Parathyroid adenoma (tissue), 2 donors: ENCODE measurements at regions not wholly inside any gene's neighbourhood (a gene's known extent, or its start where the extent isn't known, plus 50 kb on each side); places are given as distances from the start of the nearest gene placed in this dataset.

Experiments
- H2AFZ ChIP-seq: fragments of 300-600 bp; sonication (generic); one replicate; pipeline ENCODE4 v1.7.0; 2017; ENCODE audit warnings: antibody characterized with exemption, mild to moderate bottlenecking
- H3K27ac ChIP-seq: fragments of 300-600 bp; sonication (generic); one replicate; pipeline ENCODE4 v1.7.0; 2017
- H3K27me3 ChIP-seq: fragments of 300-600 bp; sonication (generic); one replicate; pipeline ENCODE4 v1.7.0; 2017; ENCODE audit warnings: low read length; ENCODE audit not compliant: control insufficient read depth, insufficient read depth
- H3K36me3 ChIP-seq: fragments of 300-600 bp; sonication (generic); one replicate; pipeline ENCODE4 v1.7.0; 2017; ENCODE audit warnings: low read length; ENCODE audit not compliant: control insufficient read depth, insufficient read depth
- H3K4me1 ChIP-seq: fragments of 300-600 bp; sonication (generic); one replicate; pipeline ENCODE4 v1.7.0; 2017; ENCODE audit warnings: control low read depth
- H3K4me2 ChIP-seq: fragments of 300-600 bp; sonication (generic); one replicate; pipeline ENCODE4 v1.7.0; 2017; ENCODE audit warnings: low read length
- H3K4me3 ChIP-seq: fragments of 300-600 bp; sonication (generic); one replicate; pipeline ENCODE4 v1.7.0; 2017; ENCODE audit warnings: low read depth, low read length
- H3K79me2 ChIP-seq: fragments of 300-600 bp; sonication (generic); one replicate; pipeline ENCODE4 v1.7.0; 2017; ENCODE audit warnings: control low read depth
- H3K9ac ChIP-seq: fragments of 300-600 bp; sonication (generic); one replicate; pipeline ENCODE4 v1.7.0; 2017; ENCODE audit warnings: mild to moderate bottlenecking
- H3K9me3 ChIP-seq: fragments of 300-600 bp; sonication (generic); one replicate; pipeline ENCODE4 v1.7.0; 2017; ENCODE audit warnings: low read length; ENCODE audit not compliant: control insufficient read depth
- TF ChIP-seq, protein P1 (sequence below): fragments of 300-600 bp; sonication (generic); IDR thresholded peaks from one replicate; pipeline ENCODE4 v1.7.0; 2017; ENCODE audit warnings: antibody characterized with exemption, mild to moderate bottlenecking
- donor health status: primary hyperparathyroidism.

DNA sequence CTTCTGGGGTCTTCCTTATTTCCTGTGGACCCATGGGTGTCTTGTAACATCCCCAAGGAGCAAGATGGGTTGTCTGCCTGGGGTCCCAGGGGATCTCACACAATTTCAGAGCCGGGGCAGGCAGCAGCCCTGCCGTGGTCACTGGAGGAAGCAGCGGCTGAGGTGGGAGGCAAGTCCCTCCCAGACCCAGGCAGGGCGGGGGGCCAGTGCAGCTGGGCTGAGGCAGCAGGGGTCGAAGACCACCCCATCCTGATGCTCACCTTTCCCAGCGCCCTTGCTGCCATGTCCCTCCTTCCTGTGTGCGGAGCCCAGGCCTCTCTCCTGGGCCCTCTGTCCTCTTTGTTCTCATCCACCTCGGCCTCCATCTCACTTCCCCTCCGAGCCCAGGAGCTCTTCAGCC is 583.0 kb upstream of the COBL start:
- H3K4me3 ChIP-seq: no peak overlapping the region
- TF ChIP-seq, protein P1, sequence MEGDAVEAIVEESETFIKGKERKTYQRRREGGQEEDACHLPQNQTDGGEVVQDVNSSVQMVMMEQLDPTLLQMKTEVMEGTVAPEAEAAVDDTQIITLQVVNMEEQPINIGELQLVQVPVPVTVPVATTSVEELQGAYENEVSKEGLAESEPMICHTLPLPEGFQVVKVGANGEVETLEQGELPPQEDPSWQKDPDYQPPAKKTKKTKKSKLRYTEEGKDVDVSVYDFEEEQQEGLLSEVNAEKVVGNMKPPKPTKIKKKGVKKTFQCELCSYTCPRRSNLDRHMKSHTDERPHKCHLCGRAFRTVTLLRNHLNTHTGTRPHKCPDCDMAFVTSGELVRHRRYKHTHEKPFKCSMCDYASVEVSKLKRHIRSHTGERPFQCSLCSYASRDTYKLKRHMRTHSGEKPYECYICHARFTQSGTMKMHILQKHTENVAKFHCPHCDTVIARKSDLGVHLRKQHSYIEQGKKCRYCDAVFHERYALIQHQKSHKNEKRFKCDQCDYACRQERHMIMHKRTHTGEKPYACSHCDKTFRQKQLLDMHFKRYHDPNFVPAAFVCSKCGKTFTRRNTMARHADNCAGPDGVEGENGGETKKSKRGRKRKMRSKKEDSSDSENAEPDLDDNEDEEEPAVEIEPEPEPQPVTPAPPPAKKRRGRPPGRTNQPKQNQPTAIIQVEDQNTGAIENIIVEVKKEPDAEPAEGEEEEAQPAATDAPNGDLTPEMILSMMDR: no peak
- no peaks in the 10 kb centered on the region for H3K9me3 ChIP-seq
- no peaks in the 10 kb centered on the region for H3K27me3 ChIP-seq
- no peaks in the 10 kb centered on the region for H3K79me2 ChIP-seq
- H3K9ac ChIP-seq: no peak overlapping the region
- H2AFZ ChIP-seq: no peak overlapping the region
- no peaks in the 10 kb centered on the region for H3K36me3 ChIP-seq
- no peaks in the 10 kb centered on the region for H3K4me1 ChIP-seq
- H3K4me2 ChIP-seq: no peak overlapping the region
- H3K27ac ChIP-seq: no peak overlapping the region

GRCh38 chr7:51882412-51882811 is 565.8 kb upstream of the COBL start:
- TF ChIP-seq, protein P1: no peak
- Histone ChIP-seq H3K4me3 (no peak overlapping the region), H3K9ac (no peak overlapping the region), H3K27me3 (no peaks in the 10 kb centered on the region), H2AFZ (no peak overlapping the region), H3K4me1 (no peaks in the 10 kb centered on the region), H3K36me3 (no peaks in the 10 kb centered on the region), H3K27ac (no peak overlapping the region), H3K79me2 (no peaks in the 10 kb centered on the region), H3K4me2 (no peak overlapping the region), H3K9me3 (no peaks in the 10 kb centered on the region)

GRCh38 chr7:51881309-51881708 is 564.7 kb upstream of the COBL start:
- no peak overlapping the region for H3K4me2 ChIP-seq
- no peak overlapping the region for H2AFZ ChIP-seq
- no peak overlapping the region for H3K27ac ChIP-seq
- no peaks in the 10 kb centered on the region for H3K9me3 ChIP-seq
- no peaks in the 10 kb centered on the region for H3K36me3 ChIP-seq
- TF ChIP-seq, protein P1: no peak
- no peaks in the 10 kb centered on the region for H3K4me1 ChIP-seq
- no peaks in the 10 kb centered on the region for H3K79me2 ChIP-seq
- H3K27me3 ChIP-seq: no peaks in the 10 kb centered on the region
- H3K9ac ChIP-seq: no peak overlapping the region
- no peak overlapping the region for H3K4me3 ChIP-seq

- H3K27ac ChIP-seq: no peak overlapping the region
- H3K79me2 ChIP-seq: no peaks in the 10 kb centered on the region
- no peak overlapping the region for H3K4me3 ChIP-seq
- H3K27me3 ChIP-seq: no peaks in the 10 kb centered on the region
- TF ChIP-seq, protein P1: no peak
- H2AFZ ChIP-seq: no peak overlapping the region
- H3K36me3 ChIP-seq: no peaks in the 10 kb centered on the region
- no peaks in the 10 kb centered on the region for H3K9me3 ChIP-seq
- no peak overlapping the region for H3K4me2 ChIP-seq
- H3K4me1 ChIP-seq: no peaks in the 10 kb centered on the region
- no peak overlapping the region for H3K9ac ChIP-seq
Measured at GRCh38 chr7:51878865-51879264, 562.3 kb upstream of the COBL start.

DNA sequence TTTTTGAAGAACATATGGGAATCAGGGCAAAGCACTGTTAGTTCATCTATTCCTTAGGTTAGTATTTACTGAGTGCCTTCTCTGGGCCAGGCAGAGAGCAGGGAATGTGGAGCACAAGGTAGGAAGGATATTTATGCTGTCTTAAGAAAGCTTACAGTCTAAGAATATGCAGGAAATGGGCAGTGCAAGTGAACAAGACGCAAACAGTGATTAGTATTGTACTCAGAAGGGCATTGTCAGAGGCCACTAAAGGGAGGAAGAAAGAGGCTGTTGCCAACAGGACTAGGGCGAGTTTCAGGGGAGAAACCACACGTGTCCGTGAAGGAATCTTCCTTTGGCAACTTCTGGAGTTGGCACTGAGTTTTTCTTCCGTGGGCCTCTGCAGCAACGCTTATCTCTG is 552.8 kb upstream of the COBL start:
- Histone ChIP-seq H3K4me3 (no peak overlapping the region), H3K79me2 (no peaks in the 10 kb centered on the region), H3K4me1 (no peaks in the 10 kb centered on the region)

More for the DNA sequence above, 552.8 kb upstream of the COBL start:
- Histone ChIP-seq H3K27me3 (no peaks in the 10 kb centered on the region), H3K4me2 (no peak overlapping the region), H3K9me3 (no peaks in the 10 kb centered on the region), H2AFZ (no peak overlapping the region), H3K27ac (no peak overlapping the region), H3K36me3 (no peaks in the 10 kb centered on the region), H3K9ac (no peak overlapping the region)
- TF ChIP-seq, protein P1: no peak
